CD14-positive monocyte (primary cell): ENCODE measurements at regions not wholly inside any gene's neighbourhood (a gene's known extent, or its start where the extent isn't known, plus 50 kb on each side); places are given as distances from the start of the nearest gene placed in this dataset.

Experiments used
- DNase-seq, 3 donors: peaks; one replicate each; pipeline ENCODE4 v3.0.0-alpha.2; 2011 to 2022
- H2AFZ ChIP-seq: 2 replicates; pipeline ENCODE4 v1.6.0; 2012; ENCODE audit warnings: mild to moderate bottlenecking, low read depth, low read length, inconsistent platforms; ENCODE audit not compliant: insufficient read depth, poor library complexity, severe bottlenecking
- H3K27ac ChIP-seq, 2 donors: 1 replicate in 1 of 2; 2 replicates in 1 of 2; pipeline ENCODE4 v1.5.1; 2012 to 2013; ENCODE audit warnings: low read length in 2 of 2, control low read depth in 1 of 2, inconsistent platforms in 1 of 2, low read depth in 1 of 2, mild to moderate bottlenecking in 1 of 2
- H3K27me3 ChIP-seq, 2 donors: one replicate each; pipeline versions ENCODE4 v1.6.0 to v1.6.1; 2011 to 2013; ENCODE audit warnings: low read length in 2 of 2; ENCODE audit not compliant: control insufficient read depth in 2 of 2, insufficient read depth in 2 of 2
- H3K36me3 ChIP-seq, 2 donors: replicated peaks in 1 of 2; 1 replicate in 1 of 2; 2 replicates in 1 of 2; pipeline versions ENCODE4 v1.5.1 to v1.6.1; 2012 to 2013; ENCODE audit warnings: low read length in 2 of 2, control low read depth in 1 of 2, inconsistent platforms in 1 of 2, mild to moderate bottlenecking in 1 of 2; ENCODE audit not compliant: insufficient read depth in 2 of 2, control insufficient read depth in 1 of 2
- H3K4me1 ChIP-seq, 2 donors: 1 replicate in 1 of 2; 2 replicates in 1 of 2; pipeline versions ENCODE4 v1.5.1 to v1.6.1; 2012 to 2013; ENCODE audit warnings: low read length in 2 of 2, control low read depth in 1 of 2, inconsistent platforms in 1 of 2, mild to moderate bottlenecking in 1 of 2, moderate library complexity in 1 of 2; ENCODE audit not compliant: insufficient read depth in 2 of 2, control insufficient read depth in 1 of 2
- H3K4me2 ChIP-seq: replicated peaks from 2 replicates; pipeline ENCODE3; 2012; ENCODE audit warnings: low read length, moderate library complexity, mild to moderate bottlenecking; ENCODE audit not compliant: poor library complexity, severe bottlenecking; ENCODE audit errors: extremely low read depth
- H3K4me3 ChIP-seq, 3 experiments: fragments of 200-600 bp in 1 of 3; sonication (generic) in 1 of 3; replicated peaks in 1 of 3; 1 replicate in 2 of 3; 2 replicates in 1 of 3; pipeline ENCODE4 v1.5.1; 2011 to 2013; ENCODE audit warnings: low read length in 3 of 3, mild to moderate bottlenecking in 3 of 3, control low read depth in 2 of 3, low read depth in 2 of 3, inconsistent platforms in 1 of 3, moderate library complexity in 1 of 3
- H3K79me2 ChIP-seq: 2 replicates; pipeline ENCODE4 v1.6.0; 2012; ENCODE audit warnings: mild to moderate bottlenecking, control low read depth, inconsistent platforms, low read length, moderate library complexity; ENCODE audit not compliant: insufficient read depth
- H3K9ac ChIP-seq: 2 replicates; pipeline ENCODE4 v1.6.0; 2017; ENCODE audit warnings: low read length, mild to moderate bottlenecking; ENCODE audit not compliant: insufficient read depth, poor library complexity, severe bottlenecking
- H3K9me3 ChIP-seq, 2 donors: replicated peaks in 1 of 2; 1 replicate in 1 of 2; 2 replicates in 1 of 2; pipeline versions ENCODE4 v1.5.1 to v1.6.1; 2012 to 2013; ENCODE audit warnings: low read length in 2 of 2, control low read depth in 1 of 2; ENCODE audit not compliant: control insufficient read depth in 1 of 2, insufficient read depth in 1 of 2
- H4K20me1 ChIP-seq: 2 replicates; pipeline ENCODE4 v1.6.0; 2012; ENCODE audit warnings: mild to moderate bottlenecking, low read length, control low read depth, moderate library complexity; ENCODE audit not compliant: insufficient read depth
- H3K27ac Mint-ChIP-seq, 7 donors: one replicate each; pipeline ENCODE4 v1.8.0; 2020; ENCODE audit warnings: mild to moderate bottlenecking in 7 of 7, mixed read lengths in 7 of 7, moderate library complexity in 6 of 7, inconsistent platforms in 2 of 7
- H3K27me3 Mint-ChIP-seq, 3 donors: one replicate each; pipeline ENCODE4 v1.8.0; 2021 to 2022; ENCODE audit warnings: low read depth in 3 of 3, mild to moderate bottlenecking in 3 of 3, mixed read lengths in 3 of 3, moderate library complexity in 3 of 3, inconsistent platforms in 1 of 3
- H3K36me3 Mint-ChIP-seq, 2 donors: one replicate each; pipeline ENCODE4 v1.8.0; 2020; ENCODE audit warnings: mixed read lengths in 2 of 2, inconsistent platforms in 1 of 2, mild to moderate bottlenecking in 1 of 2
- H3K4me1 Mint-ChIP-seq: one replicate; pipeline ENCODE4 v1.8.0; 2020; ENCODE audit warnings: mild to moderate bottlenecking, mixed read lengths
- H3K4me3 Mint-ChIP-seq, 2 donors: one replicate each; pipeline ENCODE4 v1.8.0; 2020; ENCODE audit warnings: mild to moderate bottlenecking in 2 of 2, mixed read lengths in 2 of 2, moderate library complexity in 1 of 2
- H3K9me3 Mint-ChIP-seq, 7 donors: one replicate each; pipeline ENCODE4 v1.8.0; 2020 to 2022; ENCODE audit warnings: mixed read lengths in 7 of 7, mild to moderate bottlenecking in 6 of 7, moderate library complexity in 6 of 7, inconsistent platforms in 2 of 7
- WGBS: methylation state at CpG from one replicate; pipeline ENCODE4 v1.1.5; 2013; ENCODE audit warnings: missing lambda C conversion rate; ENCODE audit not compliant: insufficient coverage; 5-methylcytosine and 5-hydroxymethylcytosine counted together
- intact Hi-C, 2 donors: fragments of 100-400 bp; cut with micrococcal nuclease; formaldehyde crosslinking; loops; one replicate each; pipeline versions ENCODE4 v1.15.0 to v1.15.1; 2023
- TF ChIP-seq, protein P1 (sequence below): fragments of 200-600 bp; IDR thresholded peaks from one replicate; pipeline ENCODE4 v1.8.0; 2022; ENCODE audit warnings: antibody characterized with exemption, mild to moderate bottlenecking

DNA sequence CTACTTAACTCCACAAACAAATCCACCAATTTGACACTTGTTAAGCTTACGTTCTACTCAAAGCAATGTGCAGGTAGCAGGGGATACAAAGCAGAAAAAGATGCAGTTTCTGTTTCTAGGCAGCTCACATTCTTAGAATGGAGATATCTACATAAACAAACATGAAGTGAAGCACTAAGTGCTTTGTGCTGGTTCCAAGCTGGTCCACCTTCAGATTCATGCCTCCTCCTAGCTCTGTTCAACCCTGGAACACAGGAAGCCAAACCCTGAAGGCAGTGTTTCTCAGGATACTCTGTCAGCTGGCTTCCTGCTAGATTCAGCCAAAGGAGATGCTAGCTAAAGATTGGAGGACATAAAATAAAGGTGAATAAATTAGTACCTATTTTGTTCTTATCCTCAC, 55.3 kb upstream of the NOL4 start:
- Histone ChIP-seq H4K20me1 (no peaks in the 10 kb centered on the region), H3K36me3 (no peaks in the 10 kb centered on the region), H3K27ac (no peak overlapping the region), H3K9ac (no peak overlapping the region), H3K27me3 (no peaks in the 10 kb centered on the region), H2AFZ (no peak overlapping the region), H3K79me2 (no peaks in the 10 kb centered on the region), H3K9me3 (no peaks in the 10 kb centered on the region), H3K4me3 (no peak overlapping the region), H3K4me2 (no peak overlapping the region), H3K4me1 (no peaks in the 10 kb centered on the region)
- Mint-ChIP-seq H3K36me3 (no peaks in the 10 kb centered on the region), H3K27me3 (peaks cover 0 to 1% (median 0%) of the 10 kb centered on the region in 3 donors), H3K4me3 (no peak overlapping the region), H3K9me3 (no peaks in the 10 kb centered on the region), H3K27ac (no peak overlapping the region), H3K4me1 (no peaks in the 10 kb centered on the region)
- intact Hi-C loops, result no loop called here
- no CpG with 5 or more reads among the region's 1 CpG for WGBS
- no peak for DNase-seq
- TF ChIP-seq, protein P1, sequence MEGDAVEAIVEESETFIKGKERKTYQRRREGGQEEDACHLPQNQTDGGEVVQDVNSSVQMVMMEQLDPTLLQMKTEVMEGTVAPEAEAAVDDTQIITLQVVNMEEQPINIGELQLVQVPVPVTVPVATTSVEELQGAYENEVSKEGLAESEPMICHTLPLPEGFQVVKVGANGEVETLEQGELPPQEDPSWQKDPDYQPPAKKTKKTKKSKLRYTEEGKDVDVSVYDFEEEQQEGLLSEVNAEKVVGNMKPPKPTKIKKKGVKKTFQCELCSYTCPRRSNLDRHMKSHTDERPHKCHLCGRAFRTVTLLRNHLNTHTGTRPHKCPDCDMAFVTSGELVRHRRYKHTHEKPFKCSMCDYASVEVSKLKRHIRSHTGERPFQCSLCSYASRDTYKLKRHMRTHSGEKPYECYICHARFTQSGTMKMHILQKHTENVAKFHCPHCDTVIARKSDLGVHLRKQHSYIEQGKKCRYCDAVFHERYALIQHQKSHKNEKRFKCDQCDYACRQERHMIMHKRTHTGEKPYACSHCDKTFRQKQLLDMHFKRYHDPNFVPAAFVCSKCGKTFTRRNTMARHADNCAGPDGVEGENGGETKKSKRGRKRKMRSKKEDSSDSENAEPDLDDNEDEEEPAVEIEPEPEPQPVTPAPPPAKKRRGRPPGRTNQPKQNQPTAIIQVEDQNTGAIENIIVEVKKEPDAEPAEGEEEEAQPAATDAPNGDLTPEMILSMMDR, result no peak

DNA sequence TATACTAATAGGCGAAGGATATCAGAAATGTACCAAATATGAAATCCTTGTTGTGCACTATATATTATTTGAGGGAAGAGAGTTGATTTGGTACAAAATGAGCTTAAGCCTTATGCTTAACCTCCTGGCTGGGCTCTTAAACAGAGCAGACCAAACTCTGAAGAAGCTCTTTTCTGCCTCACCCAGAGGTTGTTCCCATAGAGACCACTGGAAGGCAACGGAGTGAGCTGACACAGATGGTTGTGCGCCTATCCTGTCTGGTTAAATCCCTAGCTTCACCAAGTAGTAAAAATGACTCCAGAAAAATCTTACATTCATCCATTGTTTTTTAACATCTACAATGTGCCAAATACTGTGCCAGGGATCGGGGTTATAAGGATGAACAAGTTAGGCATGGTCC, 55.9 kb upstream of the NOL4 start:
- Histone ChIP-seq H2AFZ (no peak overlapping the region), H3K4me1 (no peaks in the 10 kb centered on the region), H3K4me2 (no peak overlapping the region), H3K36me3 (no peaks in the 10 kb centered on the region), H3K27me3 (no peaks in the 10 kb centered on the region), H3K9me3 (no peaks in the 10 kb centered on the region), H3K27ac (no peak overlapping the region), H3K4me3 (no peak overlapping the region), H3K79me2 (no peaks in the 10 kb centered on the region), H3K9ac (no peak overlapping the region), H4K20me1 (no peaks in the 10 kb centered on the region)
- DNase-seq, result no peak
- no peaks in the 10 kb centered on the region for H3K9me3 Mint-ChIP-seq
- H3K27ac Mint-ChIP-seq, result no peak overlapping the region
- H3K27me3 Mint-ChIP-seq, result peaks cover 0 to 1% (median 0%) of the 10 kb centered on the region in 3 donors
- H3K4me3 Mint-ChIP-seq, result no peak overlapping the region
- no peaks in the 10 kb centered on the region for H3K36me3 Mint-ChIP-seq
- no peaks in the 10 kb centered on the region for H3K4me1 Mint-ChIP-seq
- TF ChIP-seq, protein P1, result no peak
- intact Hi-C loops, result no loop called here
- 89% methylated on average over 2 of the region's 4 CpGs for WGBS
